ENCODE measurements at regions not wholly inside any gene's neighbourhood (a gene's known extent, or its start where the extent isn't known, plus 50 kb on each side); places are given as distances from the start of the nearest gene placed in this dataset.

GRCh38 chr2:180677930-180678624, 302.3 kb upstream of the UBE2E3 start:
- TF ChIP-seq CTCF (IDR thresholded peaks at IDR 0.05; ENCODE audit: low read length) = no peak
- no peak for TF ChIP-seq EZH2 (optimal IDR thresholded peaks at IDR 0.05; ENCODE audit: low read depth, low read length)
- TF ChIP-seq EZH2phosphoT487 (IDR thresholded peaks at IDR 0.05; ENCODE audit: low read length) = no peak
